WTC11 (cell line): ENCODE measurements at regions not wholly inside any gene's neighbourhood (a gene's known extent, or its start where the extent isn't known, plus 50 kb on each side); places are given as distances from the start of the nearest gene placed in this dataset.

Experiments used
- ATAC-seq: fragments of 200-7000 bp; cut with Tn5 transposase; 2 replicates; pipeline ENCODE4 v1.10.0; 2021; ENCODE audit warnings: mild to moderate bottlenecking, moderate library complexity
- CTCF ChIA-PET: fragments of 300-600 bp; sonication (Branson Sonifier 250); formaldehyde crosslinking; loops from one replicate; lab custom pipeline; 2021; ENCODE audit warnings: antibody characterized with exemption; lab: Charles Lee
- POLR2A ChIA-PET: fragments of 350-600 bp; sonication (Branson Sonifier 250); formaldehyde crosslinking; loops from one replicate; lab custom pipeline; 2021; ENCODE audit warnings: antibody characterized with exemption; lab: Charles Lee
- DNase-seq: peaks from one replicate; pipeline ENCODE4 v3.0.0; 2021; ENCODE audit warnings: low spot score
- H3K27ac Mint-ChIP-seq: 2 replicates; pipeline ENCODE4 v1.8.0; 2021; ENCODE audit warnings: mixed read lengths
- H3K27me3 Mint-ChIP-seq: 2 replicates; pipeline ENCODE4 v1.8.0; 2021; ENCODE audit warnings: low read depth, mild to moderate bottlenecking, moderate library complexity, mixed read lengths
- H3K36me3 Mint-ChIP-seq: 2 replicates; pipeline ENCODE4 v1.8.0; 2021; ENCODE audit warnings: mixed read lengths
- H3K4me1 Mint-ChIP-seq: 2 replicates; pipeline ENCODE4 v1.8.0; 2022; ENCODE audit warnings: mixed read lengths
- H3K4me3 Mint-ChIP-seq: 2 replicates; pipeline ENCODE4 v1.8.0; 2021; ENCODE audit warnings: mild to moderate bottlenecking, moderate library complexity, mixed read lengths
- H3K9me3 Mint-ChIP-seq: 2 replicates; pipeline ENCODE4 v1.8.0; 2021; ENCODE audit warnings: mixed read lengths
- AFF4 ChIP-seq: sonication (generic); formaldehyde crosslinking; IDR thresholded peaks from 2 replicates; pipeline ENCODE4 v1.8.1; 2023; ENCODE audit warnings: mild to moderate bottlenecking, missing genetic modification reagents, borderline replicate concordance
- ARID4B ChIP-seq: sonication (generic); formaldehyde crosslinking; IDR thresholded peaks from 2 replicates; pipeline ENCODE4 v1.8.0; 2023; ENCODE audit warnings: missing genetic modification reagents, mild to moderate bottlenecking, borderline replicate concordance
- ATF1 ChIP-seq: sonication (generic); formaldehyde crosslinking; IDR thresholded peaks from 2 replicates; pipeline ENCODE4 v1.8.1; 2023; ENCODE audit warnings: mild to moderate bottlenecking, moderate library complexity, missing genetic modification reagents
- CREB1 ChIP-seq: sonication (generic); formaldehyde crosslinking; IDR thresholded peaks from 2 replicates; pipeline ENCODE4 v1.8.0; 2023; ENCODE audit warnings: mild to moderate bottlenecking, missing genetic modification reagents
- ELF4 ChIP-seq: sonication (generic); formaldehyde crosslinking; IDR thresholded peaks from 2 replicates; pipeline ENCODE4 v1.8.1; 2022; ENCODE audit warnings: low read depth, mild to moderate bottlenecking, moderate library complexity, missing genetic modification reagents
- ETV6 ChIP-seq: sonication (generic); formaldehyde crosslinking; IDR thresholded peaks from 2 replicates; pipeline ENCODE4 v1.8.1; 2022; ENCODE audit warnings: mild to moderate bottlenecking, missing genetic modification reagents
- FOXK1 ChIP-seq: sonication (generic); formaldehyde crosslinking; IDR thresholded peaks from 2 replicates; pipeline ENCODE4 v1.8.0; 2022; ENCODE audit warnings: mild to moderate bottlenecking, moderate library complexity, missing genetic modification reagents
- OVOL2 ChIP-seq: fragments of 250-450 bp; sonication (Bioruptor Pico); IDR thresholded peaks from 2 replicates; pipeline ENCODE4 v1.9.0; 2021; ENCODE audit warnings: mild to moderate bottlenecking, borderline replicate concordance
- SMAD3 ChIP-seq: sonication (generic); formaldehyde crosslinking; IDR thresholded peaks from 2 replicates; pipeline ENCODE4 v1.8.0; 2022; ENCODE audit warnings: missing genetic modification reagents, mild to moderate bottlenecking, borderline replicate concordance
- STAT6 ChIP-seq: sonication (generic); formaldehyde crosslinking; conservative IDR thresholded peaks from 2 replicates; pipeline ENCODE4 v1.8.1; 2023; ENCODE audit warnings: mild to moderate bottlenecking, low read depth, missing genetic modification reagents, moderate library complexity
- ZBTB21 ChIP-seq: sonication (generic); formaldehyde crosslinking; IDR thresholded peaks from 2 replicates; pipeline ENCODE4 v1.8.1; 2023; ENCODE audit warnings: mild to moderate bottlenecking, missing genetic modification reagents, borderline replicate concordance
- ZBTB43 ChIP-seq: sonication (generic); formaldehyde crosslinking; IDR thresholded peaks from 2 replicates; pipeline ENCODE4 v1.8.1; 2023; ENCODE audit warnings: mild to moderate bottlenecking, missing genetic modification reagents
- ZNF425 ChIP-seq: fragments of 250-450 bp; sonication (Bioruptor Pico); conservative IDR thresholded peaks from 2 replicates; pipeline ENCODE4 v1.9.0; 2021; ENCODE audit warnings: mild to moderate bottlenecking
- ZNF512 ChIP-seq: sonication (generic); formaldehyde crosslinking; IDR thresholded peaks from 2 replicates; pipeline ENCODE4 v1.8.1; 2022; ENCODE audit warnings: missing genetic modification reagents, borderline replicate concordance

GRCh38 chr6:63493557-63493956 is 78.7 kb upstream of the LOC128125822 start:
- CTCF ChIA-PET = no interaction called here
- Mint-ChIP-seq H3K4me1 (peaks cover 6% of the 10 kb centered on the region; the same call in 1 of the 2 replicates), H3K4me3 (no peak overlapping the region), H3K27me3 (no peaks in the 10 kb centered on the region; the same call in 1 of the 2 replicates), H3K27ac (no peak overlapping the region), H3K36me3 (no peaks in the 10 kb centered on the region), H3K9me3 (peaks cover 8% of the 10 kb centered on the region)
- ATAC-seq = no peak
- DNase-seq = no peak
- TF ChIP-seq FOXK1 (CRISPR knock-in tag) (no peak), ARID4B (CRISPR knock-in tag) (no peak), ZNF425 (CRISPR knock-in tag) (no peak), ATF1 (CRISPR knock-in tag) (no peak), ETV6 (CRISPR knock-in tag) (no peak), CREB1 (CRISPR knock-in tag) (no peak), ZBTB21 (CRISPR knock-in tag) (no peak), AFF4 (CRISPR knock-in tag) (no peak), STAT6 (CRISPR knock-in tag) (no peak), SMAD3 (no peak), ZNF512 (no peak), ELF4 (CRISPR knock-in tag) (no peak), OVOL2 (CRISPR knock-in tag) (no peak), ZBTB43 (CRISPR knock-in tag) (no peak)
- POLR2A ChIA-PET = no interaction called here
